ENCODE measurements at regions not wholly inside any gene's neighbourhood (a gene's known extent, or its start where the extent isn't known, plus 50 kb on each side); places are given as distances from the start of the nearest gene placed in this dataset.

- H3K4me3 ChIP-seq (ENCODE audit: low read depth, low read length), result no peak overlapping the region
- DNase-seq (ENCODE audit: low read depth), result no peak
- TF ChIP-seq CTCF (IDR thresholded peaks at IDR 0.05; ENCODE audit: insufficient read depth, low read depth, low read length), result no peak
These were observed 406.8 kb downstream of the PCDH7 start for GRCh38 chr4:31126881-31127398.

- H3K4me3 ChIP-seq (ENCODE audit: low read depth, low read length), result no peak overlapping the region
- DNase-seq (ENCODE audit: low read depth), result no peak
- TF ChIP-seq CTCF (IDR thresholded peaks at IDR 0.05; ENCODE audit: insufficient read depth, low read depth, low read length), result no peak
These were observed 410.8 kb downstream of the PCDH7 start for GRCh38 chr4:31130930-31131329.

GRCh38 chr4:31134720-31135119 is 414.6 kb downstream of the PCDH7 start:
- H3K4me3 ChIP-seq (ENCODE audit: low read depth, low read length), result no peak overlapping the region
- TF ChIP-seq CTCF (IDR thresholded peaks at IDR 0.05; ENCODE audit: insufficient read depth, low read depth, low read length), result no peak
- no peak for DNase-seq (ENCODE audit: low read depth)

GRCh38 chr4:31139767-31140166 is 419.6 kb downstream of the PCDH7 start:
- no peak for DNase-seq (ENCODE audit: low read depth)
- no peak for TF ChIP-seq CTCF (IDR thresholded peaks at IDR 0.05; ENCODE audit: insufficient read depth, low read depth, low read length)
- no peak overlapping the region for H3K4me3 ChIP-seq (ENCODE audit: low read depth, low read length)

GRCh38 chr4:31141095-31141831 is 421.1 kb downstream of the PCDH7 start:
- TF ChIP-seq CTCF (IDR thresholded peaks at IDR 0.05; ENCODE audit: insufficient read depth, low read depth, low read length), result no peak
- no peak overlapping the region for H3K4me3 ChIP-seq (ENCODE audit: low read depth, low read length)
- no peak for DNase-seq (ENCODE audit: low read depth)

- DNase-seq (ENCODE audit: low read depth), result no peak
- no peak for TF ChIP-seq CTCF (IDR thresholded peaks at IDR 0.05; ENCODE audit: insufficient read depth, low read depth, low read length)
- no peak overlapping the region for H3K4me3 ChIP-seq (ENCODE audit: low read depth, low read length)
These were observed 421.6 kb downstream of the PCDH7 start for GRCh38 chr4:31141832-31142142.

GRCh38 chr4:31146366-31146765 is 426.2 kb downstream of the PCDH7 start:
- no peak for DNase-seq (ENCODE audit: low read depth)
- no peak for TF ChIP-seq CTCF (IDR thresholded peaks at IDR 0.05; ENCODE audit: insufficient read depth, low read depth, low read length)
- no peak overlapping the region for H3K4me3 ChIP-seq (ENCODE audit: low read depth, low read length)
